GM21390 (cell line): ENCODE measurements at regions not wholly inside any gene's neighbourhood (a gene's known extent, or its start where the extent isn't known, plus 50 kb on each side); places are given as distances from the start of the nearest gene placed in this dataset.

Source experiments
- ATAC-seq: cut with Tn5 transposase; IDR thresholded peaks from one replicate; pipeline ENCODE4 v1.9.1; 2021; ENCODE audit not compliant: unreplicated experiment

DNA sequence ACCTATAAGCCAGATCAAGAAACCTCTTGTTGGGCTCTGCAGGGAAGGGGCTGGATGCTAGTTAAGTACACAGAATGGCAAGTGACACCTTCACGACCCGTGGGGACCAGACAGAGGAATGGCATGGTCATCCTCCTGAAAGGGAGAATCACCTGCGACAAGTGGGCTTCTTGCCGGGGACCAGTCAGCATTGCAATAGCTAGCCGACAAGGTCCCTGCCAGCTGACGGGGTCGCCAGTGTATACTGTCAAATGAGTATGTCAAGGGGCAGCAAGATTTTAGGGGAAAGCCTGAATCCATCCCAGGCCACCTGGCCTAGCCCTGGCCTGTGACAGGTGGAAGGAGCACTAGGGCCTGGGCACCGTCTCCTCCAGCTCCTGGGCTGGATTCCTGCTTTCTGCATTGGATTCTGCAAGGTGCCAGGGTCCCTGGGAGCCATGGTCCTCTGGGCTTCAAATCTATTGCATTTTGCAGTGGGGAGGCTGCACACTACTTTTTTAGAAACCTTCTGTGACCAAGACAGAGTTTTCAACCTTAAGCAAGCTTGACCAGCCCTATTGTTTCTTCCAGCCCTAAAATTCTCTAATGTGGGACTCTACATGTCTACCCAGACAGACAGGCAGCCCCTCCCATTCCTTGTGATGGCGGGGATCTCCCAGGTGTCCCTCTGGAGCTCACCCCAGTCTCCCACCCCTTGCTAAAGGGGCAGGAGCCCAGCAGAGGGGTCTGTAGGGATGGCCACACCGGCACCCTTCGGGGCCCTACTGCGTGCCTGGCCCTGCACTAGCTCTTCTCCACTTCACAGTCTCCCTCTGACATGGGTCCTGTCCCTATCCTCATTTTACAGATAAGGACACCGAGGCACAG lies 178.5 kb downstream of the GLI2 start:
- no peak for ATAC-seq

GRCh38 chr2:120914839-120915521 lies 179.3 kb downstream of the GLI2 start:
- ATAC-seq, result no peak

GRCh38 chr2:120915670-120916069 lies 180.0 kb downstream of the GLI2 start:
- ATAC-seq, result no peak

DNA sequence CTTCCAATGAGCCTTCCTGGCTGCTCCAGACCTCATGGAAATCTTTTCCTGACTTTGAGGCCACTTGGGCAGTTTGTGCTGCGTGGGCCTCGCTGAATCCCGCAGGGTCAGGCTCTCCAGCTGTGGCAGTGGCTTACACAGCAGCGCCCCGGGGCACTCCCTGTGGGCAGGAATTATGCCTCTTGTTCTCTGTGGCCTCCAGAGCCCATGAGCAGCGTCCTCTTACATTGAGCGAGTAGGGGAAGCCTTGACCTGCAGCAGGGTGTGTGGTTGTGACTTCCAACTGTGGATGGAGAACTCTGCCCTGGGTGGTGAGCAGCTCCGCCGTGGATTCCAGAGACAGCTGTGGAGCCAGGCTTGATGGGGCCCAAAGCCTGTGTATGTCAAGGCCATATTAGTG lies 180.8 kb downstream of the GLI2 start:
- no peak for ATAC-seq

DNA sequence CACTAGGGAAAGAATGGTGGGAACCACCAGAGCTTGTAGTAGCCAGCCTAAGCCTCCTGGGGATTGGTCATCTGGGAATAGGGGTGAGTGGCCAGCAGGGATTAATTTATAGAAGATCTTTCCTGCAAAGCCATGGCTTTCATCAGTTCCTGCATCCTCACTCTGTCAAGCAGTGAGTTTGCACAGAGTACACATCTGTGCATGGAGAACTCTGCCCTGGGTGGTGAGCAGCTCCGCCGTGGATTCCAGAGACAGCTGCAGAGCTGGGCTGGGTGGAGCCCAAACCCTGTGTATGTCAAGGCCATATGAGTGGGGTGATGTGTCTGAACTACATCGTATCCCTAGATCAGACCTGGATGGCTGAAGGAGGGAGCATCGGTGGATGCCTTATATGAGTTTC lies 182.2 kb downstream of the GLI2 start:
- no peak for ATAC-seq

GRCh38 chr2:120919216-120919615 lies 183.5 kb downstream of the GLI2 start:
- ATAC-seq, result no peak

GRCh38 chr2:120919771-120920453 lies 184.2 kb downstream of the GLI2 start:
- no peak for ATAC-seq

GRCh38 chr2:120920454-120921148 lies 184.9 kb downstream of the GLI2 start:
- ATAC-seq, result no peak

DNA sequence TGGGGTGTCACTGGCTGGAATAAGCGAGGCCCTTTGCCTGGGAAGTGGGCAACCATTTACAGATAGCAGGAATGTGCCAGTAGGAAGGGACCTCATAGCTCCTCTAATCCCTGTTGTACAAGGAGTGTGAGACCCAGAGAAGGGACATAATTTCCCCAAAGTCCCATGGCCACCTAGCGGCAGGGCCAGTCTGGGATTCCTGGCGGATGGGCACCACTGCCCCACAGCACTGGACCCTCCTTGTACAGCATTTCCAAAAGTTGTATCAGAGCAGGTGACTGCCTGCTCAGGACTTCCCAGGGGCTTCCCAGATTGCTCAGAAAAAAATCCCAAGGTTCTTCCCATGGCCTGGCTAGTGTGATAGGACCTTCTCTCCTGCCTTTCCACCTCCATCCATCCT lies 185.8 kb downstream of the GLI2 start:
- ATAC-seq, result no peak

- no peak for ATAC-seq
These were observed 187.1 kb downstream of the GLI2 start for GRCh38 chr2:120922571-120923332.

- ATAC-seq, result no peak
These were observed 187.8 kb downstream of the GLI2 start for GRCh38 chr2:120923426-120923825.

- ATAC-seq, result no peak
These were observed 189.3 kb downstream of the GLI2 start for GRCh38 chr2:120924924-120925323.

- ATAC-seq, result no peak
These were observed 191.0 kb downstream of the GLI2 start for GRCh38 chr2:120926463-120927264.

DNA sequence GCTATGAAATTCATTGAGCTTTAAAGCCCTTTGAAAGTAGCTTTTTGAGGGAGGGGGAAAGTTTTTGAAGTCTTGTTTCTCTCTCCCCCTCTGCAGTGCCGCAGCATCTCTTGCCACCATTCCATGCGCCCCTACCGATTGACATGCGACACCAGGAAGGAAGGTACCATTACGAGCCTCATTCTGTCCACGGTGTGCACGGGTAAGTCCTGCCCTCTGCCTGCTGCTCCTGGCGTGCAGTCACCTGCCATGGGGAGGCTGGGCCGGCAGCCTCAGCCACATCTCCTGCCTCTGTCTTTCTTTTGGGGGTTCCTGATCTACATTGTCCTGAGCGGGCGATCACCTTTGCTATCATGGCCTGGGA lies 191.6 kb downstream of the GLI2 start:
- no peak for ATAC-seq

GRCh38 chr2:120929829-120930228 lies 194.2 kb downstream of the GLI2 start:
- no peak for ATAC-seq

- ATAC-seq, result no peak
These were observed 194.6 kb downstream of the GLI2 start for GRCh38 chr2:120930236-120930635.

DNA sequence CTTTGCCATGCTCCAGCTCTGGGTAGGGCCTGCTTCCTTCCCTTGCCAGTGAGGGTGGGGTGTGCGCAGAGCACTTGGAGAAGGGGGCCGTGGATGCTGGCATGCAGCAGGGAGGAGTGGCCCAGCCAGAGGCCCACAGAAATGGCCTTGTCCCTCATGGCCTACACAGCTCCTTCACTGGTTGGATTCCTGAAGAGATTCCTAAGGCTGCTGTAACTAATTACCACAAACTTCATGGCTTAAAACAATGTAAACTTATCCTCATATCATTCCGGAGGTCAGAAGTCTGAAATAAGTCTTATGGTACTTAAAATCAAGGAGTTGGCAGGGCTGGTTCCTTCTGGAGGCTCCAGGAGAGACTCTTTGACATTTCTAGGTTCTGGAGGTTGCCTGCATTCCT lies 195.2 kb downstream of the GLI2 start:
- no peak for ATAC-seq

DNA sequence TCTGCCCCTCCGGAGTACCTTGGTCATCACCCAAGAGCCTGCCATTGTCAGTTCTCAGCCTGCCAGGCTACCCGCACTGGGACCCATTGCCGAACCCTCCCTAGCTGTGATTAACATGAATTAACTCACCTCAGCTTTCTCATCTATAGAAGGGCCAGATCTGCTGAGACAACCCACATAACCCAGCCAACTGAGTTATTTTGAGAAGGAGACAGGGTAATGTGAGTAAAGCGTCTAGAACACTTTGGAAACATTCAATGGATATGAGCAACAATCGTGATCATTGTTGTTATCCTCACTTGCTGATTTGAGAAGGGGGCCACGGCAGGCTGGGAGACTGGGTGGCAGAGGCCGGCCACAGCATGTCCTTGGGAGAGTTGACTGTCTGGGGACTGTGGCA lies 196.8 kb downstream of the GLI2 start:
- no peak for ATAC-seq

- ATAC-seq, result no peak
These were observed 197.2 kb downstream of the GLI2 start for GRCh38 chr2:120932881-120933280.
